GM21723 (cell line): ENCODE measurements at regions not wholly inside any gene's neighbourhood (a gene's known extent, or its start where the extent isn't known, plus 50 kb on each side); places are given as distances from the start of the nearest gene placed in this dataset.

Experiments
- ATAC-seq: cut with Tn5 transposase; IDR thresholded peaks from one replicate; pipeline ENCODE4 v1.9.1; 2021; ENCODE audit warnings: mild to moderate bottlenecking, moderate library complexity; ENCODE audit not compliant: unreplicated experiment

GRCh38 chr11:13907678-13908077, 54.8 kb upstream of the SPON1 start:
- ATAC-seq: no peak

- no peak for ATAC-seq
Measured at GRCh38 chr11:13908535-13908934, 54.0 kb upstream of the SPON1 start.
